Activated T-helper 2 cell treated with anti-CD3 and anti-CD28 coated beads, Interferon-gamma antibody, Interleukin-2, Interleukin-4, amounts not matched to agents 10 μg/mL and 5 μg/mL and 100 μg/mL, durations not matched to agents 14 hours and 24 hours and 36 hours (primary cell): ENCODE measurements at regions not wholly inside any gene's neighbourhood (a gene's known extent, or its start where the extent isn't known, plus 50 kb on each side); places are given as distances from the start of the nearest gene placed in this dataset.
"Not testable (repeated sequence)": the region's sequence is repeated elsewhere in the genome, so short reads cannot be mapped to it uniquely, and the experiment has no call there.

ENCODE experiments used
- DNase-seq: peaks from one replicate; pipeline ENCODE4 v3.0.0; 2021; ENCODE audit warnings: low spot score
- H3K27ac Mint-ChIP-seq: one replicate; pipeline ENCODE4 v1.8.0; 2021; ENCODE audit warnings: mixed read lengths
- H3K27me3 Mint-ChIP-seq: one replicate; pipeline ENCODE4 v1.8.0; 2021; ENCODE audit warnings: low read depth, mixed read lengths
- H3K36me3 Mint-ChIP-seq: one replicate; pipeline ENCODE4 v1.8.0; 2021; ENCODE audit warnings: low read depth, mixed read lengths
- H3K4me1 Mint-ChIP-seq: one replicate; pipeline ENCODE4 v1.8.0; 2021; ENCODE audit warnings: low read depth, mixed read lengths
- H3K4me3 Mint-ChIP-seq: one replicate; pipeline ENCODE4 v1.8.0; 2021; ENCODE audit warnings: low read depth, mild to moderate bottlenecking, moderate library complexity, mixed read lengths
- H3K9me3 Mint-ChIP-seq: one replicate; pipeline ENCODE4 v1.8.0; 2021; ENCODE audit warnings: mixed read lengths
- intact Hi-C: fragments of 100-400 bp; cut with micrococcal nuclease; formaldehyde crosslinking; loops from one replicate; pipeline ENCODE4 v1.15.1; 2023

DNA sequence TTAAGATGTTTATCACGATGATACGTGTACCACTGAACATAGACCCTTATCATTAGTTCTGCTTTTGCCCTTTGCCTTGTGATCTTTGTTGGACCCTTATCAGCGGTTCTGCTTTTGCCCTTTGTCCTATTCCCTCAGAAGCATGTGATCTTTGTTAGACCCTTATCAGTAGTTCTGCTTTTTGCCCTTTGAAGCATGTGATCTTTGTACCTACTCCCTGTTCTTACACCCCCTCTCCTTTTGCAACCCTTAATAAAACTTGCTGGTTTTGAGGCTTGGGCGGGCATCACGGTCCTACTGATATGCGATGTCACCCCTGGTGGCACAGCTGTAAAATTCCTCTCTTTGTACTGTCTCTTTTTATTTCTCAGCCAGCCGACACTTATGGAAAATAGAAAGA, 117.0 kb downstream of the SDHAF3 start:
- H3K36me3 Mint-ChIP-seq, DNase-seq, intact Hi-C loops, H3K4me3 Mint-ChIP-seq, H3K27me3 Mint-ChIP-seq, H3K4me1 Mint-ChIP-seq, H3K27ac Mint-ChIP-seq: not testable (repeated sequence)
- H3K9me3 Mint-ChIP-seq: peaks cover 27% of the 10 kb centered on the region

DNA sequence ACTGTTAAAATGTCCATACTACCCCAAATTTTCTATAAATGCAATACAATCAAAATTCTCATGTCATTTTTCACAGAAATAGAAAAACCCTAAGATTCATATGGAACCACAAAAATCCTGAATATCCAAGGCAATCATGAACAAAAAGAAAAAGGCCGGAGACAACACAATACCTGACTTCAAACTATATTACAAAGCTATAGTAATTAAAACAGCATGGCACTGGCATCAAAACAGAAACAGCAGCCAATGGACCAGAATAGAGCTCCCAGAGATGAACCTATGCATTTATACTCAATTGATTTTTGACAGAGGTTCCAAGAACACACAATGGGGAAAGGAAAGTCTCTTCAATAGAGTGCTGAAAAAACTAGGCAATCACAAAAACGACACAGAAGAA, 128.8 kb downstream of the SDHAF3 start:
- intact Hi-C loops: no loop called here
- Mint-ChIP-seq H3K4me3 (no peak overlapping the region), H3K9me3 (peaks cover 16% of the 10 kb centered on the region), H3K4me1 (no peaks in the 10 kb centered on the region), H3K27ac (no peak overlapping the region), H3K36me3 (no peaks in the 10 kb centered on the region), H3K27me3 (no peaks in the 10 kb centered on the region)
- no peak for DNase-seq

DNA sequence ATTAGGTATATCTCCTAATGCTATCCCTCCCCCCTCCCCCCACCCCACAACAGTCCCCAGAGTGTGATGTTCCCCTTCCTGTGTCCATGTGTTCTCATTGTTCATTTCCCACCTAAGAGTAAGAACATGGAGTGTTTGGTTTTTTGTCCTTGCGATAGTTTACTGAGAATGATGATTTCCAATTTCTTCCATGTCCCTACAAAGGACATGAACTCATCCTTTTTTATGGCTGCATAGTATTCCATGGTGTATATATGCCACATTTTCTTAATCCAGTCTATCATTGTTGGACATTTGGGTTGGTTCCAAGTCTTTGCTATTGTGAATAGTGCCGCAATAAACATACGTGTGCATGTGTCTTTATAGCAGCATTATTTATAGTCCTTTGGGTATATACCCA, 140.7 kb downstream of the SDHAF3 start:
- H3K4me1 Mint-ChIP-seq, H3K36me3 Mint-ChIP-seq, DNase-seq, H3K27me3 Mint-ChIP-seq, intact Hi-C loops, H3K27ac Mint-ChIP-seq, H3K9me3 Mint-ChIP-seq, H3K4me3 Mint-ChIP-seq: not testable (repeated sequence)

DNA sequence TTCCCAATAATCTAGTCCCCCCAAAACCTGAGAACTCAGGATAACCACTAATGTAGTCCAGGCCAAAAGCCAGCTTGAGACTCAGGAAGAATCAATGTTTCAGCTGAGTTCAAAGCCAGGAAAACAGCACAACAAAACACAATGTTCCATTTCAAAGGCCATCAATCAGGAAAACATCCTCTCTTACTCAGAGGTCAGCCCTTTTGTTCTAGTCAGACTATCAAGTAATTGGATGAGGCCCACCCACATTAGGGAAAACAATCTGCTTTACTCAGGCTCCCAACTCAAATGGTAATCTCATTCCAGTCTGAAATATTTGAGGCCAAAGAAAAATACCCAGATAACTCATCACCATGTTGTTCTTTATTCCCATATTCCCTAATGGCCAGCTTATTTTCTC, 152.2 kb downstream of the SDHAF3 start:
- Mint-ChIP-seq H3K4me1 (no peaks in the 10 kb centered on the region), H3K36me3 (no peaks in the 10 kb centered on the region), H3K27me3 (no peaks in the 10 kb centered on the region), H3K27ac (no peak overlapping the region), H3K4me3 (no peak overlapping the region), H3K9me3 (no peaks in the 10 kb centered on the region)
- intact Hi-C loops: no loop called here
- no peak for DNase-seq

DNA sequence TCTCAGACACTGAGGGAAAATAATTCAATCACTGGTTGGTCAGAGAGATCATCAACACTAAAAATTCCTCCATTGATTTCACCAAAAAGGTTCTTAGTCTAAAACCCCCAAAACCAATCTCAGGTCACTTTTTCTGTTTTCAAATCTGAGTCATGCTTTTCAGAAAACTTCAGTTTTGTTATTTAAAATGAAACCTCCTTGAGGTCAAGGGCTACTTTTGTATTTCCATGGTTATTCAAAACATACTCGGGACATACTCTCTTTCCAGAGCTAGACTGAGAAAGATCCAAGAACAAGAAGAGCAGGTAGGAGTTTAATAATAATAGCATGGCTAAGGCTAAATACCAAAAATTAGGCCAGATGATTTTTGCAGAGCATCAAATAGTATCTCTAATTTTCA, 152.8 kb downstream of the SDHAF3 start:
- Mint-ChIP-seq H3K27me3 (no peaks in the 10 kb centered on the region), H3K4me1 (no peaks in the 10 kb centered on the region), H3K9me3 (no peaks in the 10 kb centered on the region), H3K36me3 (no peaks in the 10 kb centered on the region), H3K4me3 (no peak overlapping the region), H3K27ac (no peak overlapping the region)
- intact Hi-C loops: no loop called here
- DNase-seq: no peak

DNA sequence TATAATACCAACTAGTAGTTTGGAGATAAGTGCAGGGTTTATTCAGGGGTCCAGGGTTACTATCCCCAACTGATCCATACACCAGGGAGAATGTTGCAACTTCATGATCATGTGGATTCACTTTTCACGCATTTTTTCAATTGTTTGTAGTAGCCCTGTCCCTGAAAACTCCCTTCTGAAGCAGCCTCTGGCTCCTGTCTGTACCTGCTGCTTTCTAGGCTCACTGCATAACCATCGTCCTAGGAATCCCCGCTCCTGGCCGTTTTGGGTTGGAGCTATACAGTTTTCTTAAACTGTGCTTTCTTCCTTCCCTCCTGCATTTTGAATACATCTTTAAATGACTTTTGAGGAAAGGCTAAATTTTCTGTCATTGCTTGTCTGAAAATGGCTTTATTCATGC, 154.1 kb downstream of the SDHAF3 start:
- Mint-ChIP-seq H3K4me1 (no peaks in the 10 kb centered on the region), H3K9me3 (no peaks in the 10 kb centered on the region), H3K27ac (no peak overlapping the region), H3K27me3 (no peaks in the 10 kb centered on the region), H3K36me3 (no peaks in the 10 kb centered on the region), H3K4me3 (no peak overlapping the region)
- intact Hi-C loops: no loop called here
- no peak for DNase-seq

DNA sequence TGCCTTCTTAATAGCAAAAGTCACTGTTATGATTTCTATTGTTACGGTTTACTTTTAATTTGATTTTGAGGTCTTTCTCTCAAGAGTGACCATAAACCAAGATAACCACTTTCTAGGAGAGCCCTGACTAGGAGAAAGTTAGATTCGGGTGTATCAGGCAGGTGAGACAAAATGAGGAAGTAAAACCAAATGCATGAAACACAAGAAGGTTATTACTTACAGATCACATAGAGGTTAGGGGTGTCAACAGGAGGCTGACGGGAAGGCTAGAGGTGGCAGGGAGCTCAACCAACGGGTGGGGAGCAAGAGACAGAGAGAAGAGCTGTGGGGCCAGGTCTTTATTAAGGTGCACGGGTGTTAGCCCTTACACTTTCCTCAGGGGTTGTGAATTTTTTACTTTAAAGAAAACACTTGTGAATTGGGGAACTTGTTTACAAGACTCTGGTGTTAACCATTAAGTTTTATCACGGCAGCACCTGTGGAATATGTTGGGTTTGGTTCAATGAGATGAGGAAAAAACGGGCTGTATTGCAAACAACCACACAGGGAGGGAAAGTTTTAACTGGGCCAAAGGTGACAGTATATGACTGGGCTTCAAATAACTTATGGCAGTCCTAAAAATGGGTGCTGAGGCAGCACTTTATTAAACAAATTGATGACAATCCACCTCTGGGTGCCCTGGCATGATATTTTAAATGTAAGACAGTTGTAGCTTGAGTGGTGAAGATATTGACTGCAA, 154.9 kb downstream of the SDHAF3 start:
- intact Hi-C loops: no loop called here
- H3K27ac Mint-ChIP-seq: no peak overlapping the region
- no peaks in the 10 kb centered on the region for H3K4me1 Mint-ChIP-seq
- no peak for DNase-seq
- H3K36me3 Mint-ChIP-seq: no peaks in the 10 kb centered on the region
- no peaks in the 10 kb centered on the region for H3K27me3 Mint-ChIP-seq
- H3K9me3 Mint-ChIP-seq: no peaks in the 10 kb centered on the region
- H3K4me3 Mint-ChIP-seq: no peak overlapping the region

DNA sequence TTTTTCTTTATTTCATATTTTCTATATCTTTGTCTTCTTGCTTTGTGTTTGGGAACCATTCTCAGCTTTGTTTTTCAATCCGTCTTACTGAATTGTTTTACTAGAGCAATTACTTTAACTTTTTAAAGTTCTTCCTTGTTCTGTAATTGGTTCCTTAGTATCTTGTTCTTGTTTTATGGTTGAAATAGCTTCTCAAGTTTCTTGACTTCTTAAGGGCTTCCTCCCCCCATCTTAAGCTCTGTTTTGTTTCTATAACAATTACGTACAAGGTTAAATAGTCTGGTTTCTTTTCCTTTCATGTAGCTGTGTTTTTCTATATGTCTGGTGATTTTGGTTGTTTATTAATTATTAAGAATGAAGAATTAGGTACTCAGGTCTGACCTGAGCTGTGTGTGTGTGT, 158.0 kb downstream of the SDHAF3 start:
- no peak overlapping the region for H3K27ac Mint-ChIP-seq
- no peak overlapping the region for H3K4me3 Mint-ChIP-seq
- no peaks in the 10 kb centered on the region for H3K4me1 Mint-ChIP-seq
- H3K9me3 Mint-ChIP-seq: no peaks in the 10 kb centered on the region
- H3K27me3 Mint-ChIP-seq: no peaks in the 10 kb centered on the region
- intact Hi-C loops: no loop called here
- H3K36me3 Mint-ChIP-seq: no peaks in the 10 kb centered on the region
- DNase-seq: no peak

DNA sequence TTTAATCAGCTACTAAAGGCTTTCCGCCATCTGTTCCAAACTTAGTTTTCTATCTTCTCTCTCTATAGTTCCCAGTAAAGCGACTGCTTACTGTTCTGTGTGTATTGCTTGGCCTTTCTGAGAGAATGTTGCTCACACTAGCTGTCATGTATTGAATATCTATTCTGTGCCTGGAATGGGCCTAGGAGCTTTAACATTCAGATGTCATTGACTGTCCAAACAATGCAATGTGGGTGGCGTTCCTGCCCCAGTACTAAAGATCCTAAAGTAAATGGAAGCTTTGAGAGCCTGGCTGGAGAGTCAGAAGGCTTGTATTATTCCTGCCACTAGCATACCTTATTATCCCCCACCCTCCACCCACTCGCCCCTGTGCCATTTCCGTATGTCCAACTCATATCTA, 163.5 kb downstream of the SDHAF3 start:
- Mint-ChIP-seq H3K4me1 (no peaks in the 10 kb centered on the region), H3K36me3 (no peaks in the 10 kb centered on the region), H3K9me3 (no peaks in the 10 kb centered on the region), H3K4me3 (no peak overlapping the region), H3K27me3 (no peaks in the 10 kb centered on the region), H3K27ac (no peak overlapping the region)
- intact Hi-C loops: no loop called here
- DNase-seq: no peak

DNA sequence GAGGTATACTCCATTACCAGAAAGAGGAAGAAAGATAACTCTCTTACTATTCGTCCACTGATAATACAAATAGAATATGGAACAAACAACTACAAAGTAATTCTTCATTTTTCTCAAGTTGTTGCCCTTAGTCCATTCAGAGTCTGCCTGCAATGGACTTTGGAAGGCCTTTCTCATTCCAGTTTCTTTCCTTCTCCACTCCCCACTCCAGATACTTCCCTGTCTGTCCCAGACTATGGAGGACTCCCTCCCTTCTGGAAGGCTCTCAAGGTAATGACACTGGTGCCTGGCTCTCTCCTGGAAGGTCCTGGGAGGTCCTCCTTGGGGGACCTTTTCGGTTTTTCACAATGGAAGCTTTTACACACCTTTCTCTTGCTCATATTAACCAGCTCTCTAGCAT, 167.8 kb downstream of the SDHAF3 start:
- no peaks in the 10 kb centered on the region for H3K4me1 Mint-ChIP-seq
- intact Hi-C loops: no loop called here
- H3K4me3 Mint-ChIP-seq: no peak overlapping the region
- no peaks in the 10 kb centered on the region for H3K9me3 Mint-ChIP-seq
- no peaks in the 10 kb centered on the region for H3K27me3 Mint-ChIP-seq
- H3K36me3 Mint-ChIP-seq: no peaks in the 10 kb centered on the region
- DNase-seq: no peak
- no peak overlapping the region for H3K27ac Mint-ChIP-seq

DNA sequence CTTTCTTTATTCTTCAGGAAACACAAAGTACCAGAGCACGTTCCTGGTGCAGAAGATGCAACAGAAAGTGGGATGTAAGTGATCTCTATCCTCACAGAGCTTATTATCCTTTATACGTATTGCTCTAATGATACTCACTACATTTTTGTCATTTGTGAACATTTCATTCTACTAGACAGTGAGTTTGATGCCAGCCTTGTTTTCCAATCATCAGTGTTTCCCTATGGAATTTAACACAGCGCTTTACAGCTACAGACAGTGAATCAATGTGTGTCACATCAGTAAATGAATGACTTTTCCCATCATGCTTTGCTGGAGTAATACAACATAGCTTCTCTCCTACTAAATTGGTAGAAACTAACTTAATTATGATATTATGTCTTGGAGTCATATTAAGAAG, 175.5 kb downstream of the SDHAF3 start:
- no peaks in the 10 kb centered on the region for H3K4me1 Mint-ChIP-seq
- intact Hi-C loops: no loop called here

DNA sequence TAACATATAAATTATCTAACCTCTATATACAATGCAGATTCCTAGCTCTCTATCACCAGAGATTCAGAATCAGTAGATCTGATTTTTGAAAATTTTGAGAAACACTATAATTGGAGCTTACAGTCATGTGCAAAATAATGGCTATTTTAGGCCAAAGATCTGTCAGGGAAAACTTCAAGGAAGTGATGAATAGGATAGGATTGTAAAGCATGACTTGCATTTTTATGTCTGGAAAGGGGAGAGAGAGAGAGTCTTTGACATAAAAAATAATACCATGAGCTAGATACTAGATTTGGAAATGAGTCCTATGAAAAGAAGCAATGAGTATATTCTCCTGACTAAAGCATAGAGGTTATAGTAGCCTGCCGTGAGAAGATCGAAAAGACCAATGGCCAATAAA, 181.1 kb downstream of the SDHAF3 start:
- Mint-ChIP-seq H3K36me3 (no peaks in the 10 kb centered on the region), H3K27ac (no peak overlapping the region), H3K27me3 (no peaks in the 10 kb centered on the region), H3K4me1 (no peaks in the 10 kb centered on the region), H3K9me3 (no peaks in the 10 kb centered on the region), H3K4me3 (no peak overlapping the region)
- intact Hi-C loops: no loop called here
- DNase-seq: no peak

More for the DNA sequence above, 175.5 kb downstream of the SDHAF3 start:
- H3K4me3 Mint-ChIP-seq: no peak overlapping the region
- no peaks in the 10 kb centered on the region for H3K36me3 Mint-ChIP-seq
- no peaks in the 10 kb centered on the region for H3K27me3 Mint-ChIP-seq
- H3K27ac Mint-ChIP-seq: no peak overlapping the region
- no peaks in the 10 kb centered on the region for H3K9me3 Mint-ChIP-seq
- no peak for DNase-seq

DNA sequence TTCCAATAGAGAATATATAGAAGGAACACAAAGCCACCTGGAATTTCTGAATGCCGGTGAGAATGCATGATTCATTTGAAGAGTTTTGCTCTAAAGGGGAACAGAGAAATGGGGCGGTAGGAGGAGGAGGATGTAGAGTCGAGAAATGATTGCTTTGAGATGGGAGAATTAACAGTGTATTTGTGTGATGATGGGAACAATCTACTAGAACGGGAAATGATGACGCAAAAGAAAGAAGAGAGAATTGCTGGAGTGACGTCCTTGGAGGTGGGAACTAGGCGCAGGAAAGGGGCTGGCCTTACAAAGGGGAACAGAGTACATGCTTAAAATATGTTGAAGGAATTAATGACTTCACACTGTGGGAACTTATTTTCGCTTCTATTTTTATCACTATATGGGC, 188.1 kb downstream of the SDHAF3 start:
- Mint-ChIP-seq H3K9me3 (no peaks in the 10 kb centered on the region), H3K27ac (no peak overlapping the region), H3K4me1 (no peaks in the 10 kb centered on the region), H3K36me3 (no peaks in the 10 kb centered on the region), H3K4me3 (no peak overlapping the region), H3K27me3 (no peaks in the 10 kb centered on the region)
- intact Hi-C loops: no loop called here
- no peak for DNase-seq

DNA sequence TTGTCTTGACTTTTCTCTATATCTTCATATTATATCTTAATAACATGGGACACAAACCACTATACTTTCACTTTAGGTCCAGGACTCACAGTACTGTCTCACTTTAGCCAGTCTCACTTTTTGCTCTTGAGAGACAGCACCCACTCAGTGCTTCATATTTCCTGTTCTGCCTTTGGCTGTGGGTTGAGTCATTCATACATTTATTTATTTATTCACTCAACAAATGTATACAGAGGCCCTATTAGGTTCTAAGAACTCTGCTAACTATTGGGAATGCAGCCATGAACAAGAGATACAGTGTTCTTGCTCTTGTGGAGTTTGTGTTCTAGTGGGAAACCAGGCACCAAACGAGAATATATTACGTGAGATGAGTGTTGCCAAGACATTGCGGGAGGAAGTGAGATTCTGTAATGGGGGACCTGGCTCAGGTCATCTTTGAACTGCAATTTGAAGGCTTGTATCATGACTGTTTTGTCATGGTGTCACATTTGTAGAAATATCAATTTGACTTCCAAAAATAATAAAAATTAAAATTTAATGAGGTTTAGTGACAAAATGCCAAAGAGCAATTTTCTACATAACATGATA, 190.1 kb downstream of the SDHAF3 start:
- H3K9me3 Mint-ChIP-seq: no peaks in the 10 kb centered on the region
- H3K27me3 Mint-ChIP-seq: no peaks in the 10 kb centered on the region
- no peaks in the 10 kb centered on the region for H3K36me3 Mint-ChIP-seq
- no peak overlapping the region for H3K4me3 Mint-ChIP-seq
- DNase-seq: no peak
- H3K27ac Mint-ChIP-seq: no peak overlapping the region
- H3K4me1 Mint-ChIP-seq: no peaks in the 10 kb centered on the region
- intact Hi-C loops: no loop called here
